Mammary epithelial cell (primary cell): ENCODE measurements at regions not wholly inside any gene's neighbourhood (a gene's known extent, or its start where the extent isn't known, plus 50 kb on each side); places are given as distances from the start of the nearest gene placed in this dataset.
A peak's percentile ranks its signal among the peaks of the same experiment; 100 is the strongest.

Experiments used
- CTCF ChIP-seq, 2 donors: IDR thresholded peaks in 1 of 2; conservative IDR thresholded peaks in 1 of 2; 2 replicates each; pipeline ENCODE4 v1.5.1; 2011 to 2012; ENCODE audit warnings: inconsistent platforms in 2 of 2, low read length in 2 of 2, mild to moderate bottlenecking in 2 of 2, control low read depth in 1 of 2, low read depth in 1 of 2; ENCODE audit not compliant: insufficient read depth in 1 of 2; ENCODE audit errors: extremely low read depth in 1 of 2
- EZH2 ChIP-seq: IDR thresholded peaks from 2 replicates; pipeline ENCODE4 v1.6.1; 2012; ENCODE audit warnings: low read length, inconsistent platforms, borderline replicate concordance

- peak; percentile 46 to 73 for TF ChIP-seq CTCF (conservative IDR thresholded peaks at IDR 0.05 in 1 of 2, IDR thresholded peaks at IDR 0.05 in 1 of 2; ENCODE audit: extremely low read depth in 1 of 2, insufficient read depth in 1 of 2, low read depth in 1 of 2, low read length in 2 of 2)
- no peak for TF ChIP-seq EZH2
These were observed 210.1 kb upstream of the CCN2 start for GRCh38 chr6:132161283-132161682.
